NCI-H128 (cell line): ENCODE measurements at regions not wholly inside any gene's neighbourhood (a gene's known extent, or its start where the extent isn't known, plus 50 kb on each side); places are given as distances from the start of the nearest gene placed in this dataset.
A peak's percentile ranks its signal among the peaks of the same experiment; 100 is the strongest.
"Not testable (repeated sequence)": the region's sequence is repeated elsewhere in the genome, so short reads cannot be mapped to it uniquely, and the experiment has no call there.

Experiments
- DNase-seq: peaks from one replicate; lab custom pipeline; 2025; ENCODE audit not compliant: unreplicated experiment; lab: John Stamatoyannopoulos, UW

DNA sequence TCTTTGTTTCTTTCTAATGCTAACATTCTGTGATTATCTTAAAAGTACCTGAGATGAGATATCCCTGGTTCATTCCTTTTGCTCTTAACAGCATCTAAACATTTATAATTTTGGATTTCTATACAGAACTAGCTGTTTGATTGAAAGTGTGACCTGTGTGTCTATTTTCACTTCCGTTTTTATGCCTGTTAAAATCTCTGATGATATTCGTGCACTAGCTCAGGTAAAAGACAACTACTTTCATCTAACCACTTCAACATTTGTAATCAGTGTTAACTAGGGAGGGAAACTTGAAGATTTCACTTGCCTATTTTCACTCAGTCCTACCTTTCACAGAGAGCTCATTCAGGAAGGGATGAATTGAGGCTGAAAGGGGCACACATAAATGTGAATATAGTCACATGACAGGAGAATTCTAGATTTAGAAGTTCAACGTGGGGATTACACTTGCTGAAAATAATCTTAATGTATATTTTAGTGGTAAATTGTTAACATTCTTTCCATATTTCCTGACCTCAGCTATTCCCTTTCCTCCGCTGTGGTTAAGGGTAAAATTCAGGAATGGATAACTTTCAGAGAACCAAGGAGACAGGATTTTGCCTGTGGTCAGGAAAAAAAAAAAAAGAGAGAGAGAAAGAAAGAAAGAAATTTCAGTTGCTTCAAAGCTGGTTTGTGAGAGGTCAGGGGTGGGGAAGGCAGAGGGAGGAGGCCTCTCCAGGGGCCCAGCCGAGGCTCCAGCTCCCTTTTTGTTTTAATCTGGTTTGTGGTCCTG is 159.8 kb upstream of the TSC22D2 start:
- DNase-seq: no peak

DNA sequence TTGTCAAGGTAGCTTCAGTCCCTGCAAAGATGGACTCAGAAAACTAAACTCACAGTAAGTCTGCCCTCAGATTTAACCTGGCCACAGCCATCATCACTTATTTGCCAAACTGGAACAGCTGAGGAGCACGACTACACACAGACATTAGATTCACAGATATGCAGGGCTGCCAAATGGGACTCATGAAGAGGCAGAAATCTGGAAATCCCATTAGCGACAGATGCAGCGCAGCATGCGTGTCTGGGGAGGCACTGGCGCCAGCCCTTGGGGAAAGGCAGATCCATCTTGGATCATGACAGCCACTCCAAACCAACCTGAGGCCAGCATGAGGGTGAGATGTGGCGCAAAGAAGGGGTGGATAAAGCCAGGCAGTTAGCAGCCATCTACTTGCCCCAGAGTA is 160.7 kb upstream of the TSC22D2 start:
- DNase-seq: no peak

DNA sequence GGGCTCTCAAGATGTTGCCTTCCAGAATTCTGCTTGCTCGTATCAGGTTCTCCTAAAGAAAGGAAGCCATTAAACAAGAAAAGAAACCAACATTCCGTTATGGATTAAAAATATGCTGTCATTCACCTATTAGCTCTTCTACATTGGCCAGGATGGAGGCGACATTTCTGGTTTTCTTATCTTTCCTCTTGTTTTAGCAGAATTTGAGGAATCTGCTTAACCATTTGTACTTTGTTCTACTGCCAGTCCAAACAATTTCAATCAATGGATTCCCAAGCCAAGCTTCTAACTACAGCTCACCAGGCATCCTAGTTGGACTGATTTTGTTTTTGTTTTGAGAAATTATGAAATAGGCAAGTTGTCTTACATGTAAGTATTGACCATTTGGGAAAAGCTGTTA is 164.6 kb upstream of the TSC22D2 start:
- DNase-seq: no peak

DNA sequence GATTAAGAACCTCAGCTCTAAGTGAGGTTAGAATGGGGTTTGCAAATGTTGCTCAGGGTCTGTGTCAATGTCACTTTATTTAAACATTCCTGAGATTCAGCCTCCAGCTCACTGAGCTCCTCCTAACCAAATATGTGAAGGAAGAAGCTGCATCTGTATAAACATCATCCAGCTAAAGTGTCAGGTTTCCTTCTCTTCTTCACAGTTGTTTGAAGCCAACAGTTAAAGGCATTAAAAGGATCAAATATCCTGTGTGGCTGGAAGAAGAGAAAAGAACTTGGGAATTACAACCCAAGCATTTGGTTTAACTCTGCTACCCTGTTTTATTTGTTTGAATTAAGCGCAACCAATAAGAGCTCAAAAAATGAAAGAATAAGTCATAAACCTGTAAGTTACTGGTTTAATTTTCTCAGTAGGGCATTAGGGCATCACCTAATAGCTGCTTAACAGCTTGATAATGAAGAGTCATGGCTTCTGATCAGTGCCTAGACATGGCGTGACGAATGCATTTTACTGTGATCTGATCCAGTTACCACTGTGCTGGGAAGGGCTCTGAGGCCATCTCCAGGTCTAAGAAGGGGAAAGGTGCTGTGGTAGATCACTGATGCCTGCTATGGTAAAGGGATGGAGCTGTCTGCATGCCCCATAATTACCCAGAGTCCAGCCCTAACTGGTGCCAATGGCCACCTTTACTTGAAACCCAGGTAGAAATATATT is 165.7 kb upstream of the TSC22D2 start:
- DNase-seq: no peak

DNA sequence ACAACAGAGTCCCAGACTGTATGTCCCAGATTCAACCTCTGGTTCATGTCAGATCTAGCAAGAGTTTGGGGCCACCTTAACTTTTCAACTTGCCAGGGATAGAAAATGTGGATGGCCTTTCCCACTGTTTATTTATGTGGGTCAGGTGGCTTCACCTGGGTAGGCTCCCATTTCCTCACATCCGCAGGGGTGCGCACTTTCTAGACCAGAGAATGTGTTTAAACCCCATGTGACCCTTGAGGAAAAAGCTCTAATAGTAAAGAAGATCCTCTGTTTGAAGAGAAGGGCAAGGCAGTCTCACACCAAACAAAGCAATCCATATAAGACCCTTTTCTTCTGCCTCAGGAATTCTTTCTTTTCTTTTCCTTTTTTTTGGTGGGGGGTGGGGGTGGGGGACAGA is 167.2 kb upstream of the TSC22D2 start:
- DNase-seq: no peak

DNA sequence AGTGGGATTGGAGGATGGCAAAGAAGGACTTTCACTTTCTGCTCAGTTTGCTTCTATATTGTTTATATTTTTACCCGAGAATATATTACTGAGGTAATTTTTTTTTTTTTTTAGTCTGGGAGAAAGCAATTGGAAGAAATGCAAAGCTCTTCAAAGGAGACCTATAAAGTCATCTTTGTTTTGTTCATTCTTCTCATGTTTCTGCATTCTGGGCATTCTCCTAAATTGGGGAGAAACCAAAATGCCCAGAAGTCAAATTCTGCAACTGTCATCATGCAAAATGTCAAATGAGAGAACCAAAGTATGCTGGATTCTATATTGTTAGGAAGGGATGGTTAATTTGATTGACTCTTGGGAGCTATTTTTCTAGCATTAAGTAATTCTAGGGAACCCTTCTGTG is 168.3 kb upstream of the TSC22D2 start:
- no peak for DNase-seq

DNA sequence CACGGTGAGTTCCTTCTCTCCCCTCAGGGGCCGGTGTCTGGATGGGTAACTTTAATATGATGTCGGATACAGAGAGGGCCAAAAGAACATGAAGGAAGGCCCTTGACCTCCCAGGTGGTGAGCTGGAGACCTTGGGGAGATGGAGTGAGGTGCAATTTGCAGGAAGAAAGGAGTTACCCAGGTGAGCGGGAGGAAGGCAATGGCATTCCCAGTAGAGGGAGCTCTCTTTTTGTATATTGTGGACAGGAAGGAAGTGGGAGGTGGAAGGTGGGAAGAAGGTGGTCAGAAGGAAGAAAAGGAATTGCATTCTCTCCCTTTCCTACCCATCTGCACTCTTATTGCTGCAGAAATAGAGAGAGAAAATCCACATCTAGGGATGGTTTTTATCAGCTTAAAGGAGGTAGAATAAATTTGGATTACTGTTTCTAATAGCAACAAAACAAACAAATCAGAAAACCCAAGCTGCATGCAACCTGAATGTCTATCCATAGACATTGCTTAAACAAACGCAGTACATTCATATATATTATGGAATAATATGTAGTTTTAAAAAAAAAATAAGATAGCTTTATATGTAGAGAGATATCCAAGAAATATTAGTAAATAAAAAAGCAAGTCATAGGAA is 169.0 kb upstream of the TSC22D2 start:
- DNase-seq: no peak

DNA sequence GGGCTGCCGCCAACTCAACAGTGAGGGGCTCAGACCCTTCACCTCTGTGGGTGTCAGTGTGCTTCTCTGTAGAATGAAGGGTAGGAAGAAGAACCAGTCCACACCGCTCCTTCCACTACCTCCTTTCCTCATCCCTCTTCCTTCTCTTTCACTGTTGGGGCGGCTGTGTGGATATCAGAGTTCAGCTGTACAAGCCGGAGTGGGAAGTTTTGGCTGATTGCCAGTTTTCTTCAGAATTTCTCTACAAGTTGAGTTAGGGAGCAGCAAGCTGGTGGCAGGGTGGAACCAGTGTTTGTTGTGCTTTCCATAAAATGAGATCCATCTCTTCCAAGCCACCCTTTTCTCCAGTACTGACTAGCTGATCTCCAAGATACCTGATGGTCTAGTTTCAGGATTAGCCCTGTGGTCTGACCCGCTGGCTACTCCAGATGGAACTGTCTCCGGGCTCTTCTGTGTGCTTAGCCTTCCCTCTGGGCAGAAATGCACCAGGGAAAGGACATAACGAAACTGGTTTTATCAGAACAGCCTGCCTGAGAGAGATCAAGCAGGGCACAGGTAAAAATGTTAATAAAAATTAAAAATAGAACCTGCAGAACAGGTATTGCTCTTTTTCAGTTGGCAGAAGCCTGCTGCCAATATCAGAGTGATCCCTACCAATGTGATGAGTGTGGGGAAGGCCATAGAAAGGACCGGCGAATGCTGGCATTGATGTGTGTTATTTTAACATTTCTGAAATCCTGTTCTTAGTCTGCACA is 169.9 kb upstream of the TSC22D2 start:
- no peak for DNase-seq

DNA sequence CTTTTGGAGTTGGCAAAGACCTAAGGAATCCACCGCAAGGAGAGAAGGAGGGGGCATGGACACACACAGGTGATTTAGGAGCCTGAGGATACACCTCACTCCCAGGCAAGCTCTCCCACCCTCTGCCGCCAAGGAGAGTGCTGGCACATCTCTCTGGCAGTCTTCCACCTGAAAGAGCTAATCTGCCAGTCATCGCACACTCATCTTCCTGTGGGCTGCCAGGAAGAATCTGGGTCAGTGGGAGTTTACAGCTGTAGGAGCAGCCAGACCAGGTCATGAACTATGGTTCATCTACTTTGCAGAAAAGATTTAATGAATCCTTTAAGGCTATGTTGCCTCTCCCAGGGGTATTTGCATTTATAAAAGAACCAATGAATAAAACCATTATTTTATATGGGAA is 170.6 kb upstream of the TSC22D2 start:
- no peak for DNase-seq

DNA sequence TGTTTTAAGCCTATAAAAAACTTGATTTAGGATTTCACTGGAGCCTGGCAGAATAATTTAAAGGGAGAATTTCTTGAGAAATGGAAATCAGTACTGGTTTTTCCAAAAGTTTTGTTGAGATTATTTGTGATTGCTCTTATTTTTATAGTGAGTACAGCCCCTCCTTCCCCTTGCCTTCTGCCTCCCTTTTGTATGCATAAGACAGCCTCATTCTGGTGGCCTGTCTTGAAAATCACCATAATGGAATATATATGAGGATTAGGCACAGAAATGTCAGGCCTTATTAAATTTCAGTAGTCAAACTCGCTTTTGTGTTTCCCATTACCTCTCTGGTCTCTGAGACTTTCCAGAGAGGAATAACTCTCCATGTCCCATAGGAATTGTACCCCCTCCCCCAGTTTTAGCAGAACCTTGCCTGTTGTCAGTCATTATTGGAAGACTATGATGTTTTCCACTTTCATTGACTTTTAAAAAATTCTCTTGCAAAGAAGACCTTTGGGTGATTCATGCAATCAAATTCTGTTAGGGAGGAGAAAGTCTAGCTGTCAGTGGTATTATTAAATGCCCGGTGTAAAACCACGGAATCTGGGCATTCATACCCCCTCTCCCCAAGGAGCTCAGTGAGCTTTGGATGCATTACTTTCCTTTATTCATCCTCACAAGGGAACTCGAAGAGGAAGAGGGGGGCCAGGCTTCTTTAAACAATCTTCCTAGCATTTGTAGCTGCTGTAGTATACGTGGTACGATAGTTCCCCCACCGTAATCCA is 171.6 kb upstream of the TSC22D2 start:
- no peak for DNase-seq

DNA sequence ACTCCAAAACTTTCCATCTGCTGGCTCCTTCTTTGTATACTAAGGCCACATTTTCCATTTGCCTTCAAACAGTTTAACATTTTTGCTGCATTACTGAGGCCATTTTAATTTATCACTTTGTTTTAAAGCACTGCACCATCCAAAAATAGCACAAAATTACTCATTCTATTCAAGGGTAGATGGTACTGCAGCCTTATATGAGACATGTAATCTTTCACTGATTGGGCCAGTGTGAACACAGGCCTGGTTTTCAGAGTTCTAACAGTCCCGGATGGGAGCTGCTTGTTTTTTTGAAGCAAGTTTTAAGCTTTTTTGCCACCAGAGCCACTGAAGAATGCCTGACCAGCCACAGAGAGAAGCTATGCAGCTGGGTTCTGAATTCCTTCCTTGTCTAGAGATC is 172.3 kb upstream of the TSC22D2 start:
- no peak for DNase-seq

DNA sequence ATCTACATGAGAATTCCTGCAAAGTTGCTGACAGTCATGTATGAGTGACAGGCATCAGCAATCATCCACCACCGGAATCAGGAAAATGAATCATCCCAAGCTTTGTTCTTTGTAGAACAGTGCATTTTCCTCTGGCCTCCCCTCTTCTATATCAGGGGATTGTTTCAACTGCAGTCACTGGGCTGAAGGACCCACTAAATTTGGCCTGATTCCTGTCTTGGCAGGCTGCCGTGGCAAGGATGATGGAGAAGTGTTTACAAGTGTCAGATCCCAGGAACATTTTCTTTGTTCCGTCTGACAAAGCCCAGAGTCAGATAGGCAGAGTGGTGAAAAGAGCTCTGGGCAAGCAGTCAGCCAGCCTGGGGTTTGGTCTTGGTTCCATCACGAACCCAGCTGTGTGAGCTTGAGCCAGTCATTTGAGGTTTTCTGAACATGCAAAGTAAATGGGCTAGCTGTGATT is 175.1 kb upstream of the TSC22D2 start:
- DNase-seq: peak; percentile 60

DNA sequence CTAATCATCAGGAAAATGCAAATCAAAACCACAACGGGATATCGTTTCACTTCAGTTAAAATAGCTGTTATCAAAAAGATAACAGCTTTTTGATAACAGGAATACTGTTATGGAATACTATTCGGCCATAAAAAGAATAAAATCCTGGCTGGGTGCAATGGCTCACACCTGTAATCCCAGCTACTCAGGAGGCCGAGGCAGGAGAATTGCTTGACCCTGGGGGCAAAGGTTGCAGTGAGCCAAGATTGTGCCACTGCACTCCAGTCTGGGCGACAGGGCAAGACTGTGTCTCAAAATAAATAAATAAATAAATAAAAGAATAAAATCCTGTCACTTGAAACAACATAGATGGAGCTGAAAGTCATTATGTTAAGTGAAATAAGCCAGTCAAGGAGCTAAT is 178.1 kb upstream of the TSC22D2 start:
- DNase-seq: no peak

DNA sequence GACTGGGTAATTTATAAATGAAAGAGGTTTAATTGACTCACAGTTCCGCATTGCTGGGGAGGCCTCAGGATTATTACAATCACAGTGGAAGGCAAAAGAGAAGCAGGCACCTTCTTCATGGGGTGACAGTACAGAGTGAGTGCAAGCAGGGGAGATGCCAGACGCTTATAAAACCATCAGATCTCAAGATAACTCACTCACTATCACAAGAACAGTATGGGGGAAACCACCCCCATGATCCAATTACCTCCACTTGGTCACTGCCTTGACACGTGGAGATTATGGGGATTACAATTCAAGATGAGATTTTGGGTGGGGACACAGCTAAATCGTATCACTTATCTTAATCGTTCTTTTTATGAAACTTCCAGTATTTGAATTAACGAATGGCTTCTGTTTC is 179.5 kb upstream of the TSC22D2 start:
- not testable (repeated sequence) for DNase-seq

DNA sequence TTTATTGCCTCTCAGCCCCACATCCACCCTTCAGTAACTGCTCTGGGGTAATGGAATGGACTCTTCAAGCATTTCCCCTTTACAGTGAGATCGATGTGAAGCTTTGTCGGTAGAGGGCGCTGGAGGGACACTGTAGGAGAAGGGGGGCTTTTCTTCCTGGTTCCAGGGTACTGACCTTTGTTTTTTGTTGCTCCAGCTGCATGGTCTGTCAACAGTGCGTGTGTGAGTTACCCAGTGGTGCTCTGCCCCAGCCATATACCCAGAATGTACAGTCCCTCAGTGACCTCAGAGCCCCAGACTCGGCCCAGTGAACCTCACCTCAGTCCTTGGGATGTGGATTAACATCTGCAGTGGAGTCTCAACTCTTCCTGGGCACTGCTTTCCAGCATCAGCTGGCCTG is 180.3 kb upstream of the TSC22D2 start:
- peak; percentile 41 for DNase-seq

DNA sequence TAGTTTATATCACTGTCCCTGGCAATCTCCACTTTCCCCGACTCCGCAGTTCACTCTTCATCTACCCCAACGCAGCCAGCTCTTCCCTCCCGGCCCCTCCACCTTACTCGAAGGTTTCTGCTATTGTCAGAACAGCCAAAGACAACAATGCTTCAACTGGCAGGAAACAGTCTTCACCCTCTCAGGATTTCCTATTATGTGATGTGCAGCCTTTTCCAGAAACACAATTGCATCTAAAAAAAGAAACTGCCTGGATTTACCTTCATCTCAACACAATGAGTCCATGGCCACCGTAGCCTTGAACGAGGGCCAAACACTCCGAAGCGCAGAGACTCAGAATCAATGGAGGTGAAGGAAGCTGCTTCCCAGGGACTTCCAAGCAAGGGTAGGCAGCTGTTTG is 182.1 kb upstream of the TSC22D2 start:
- no peak for DNase-seq

DNA sequence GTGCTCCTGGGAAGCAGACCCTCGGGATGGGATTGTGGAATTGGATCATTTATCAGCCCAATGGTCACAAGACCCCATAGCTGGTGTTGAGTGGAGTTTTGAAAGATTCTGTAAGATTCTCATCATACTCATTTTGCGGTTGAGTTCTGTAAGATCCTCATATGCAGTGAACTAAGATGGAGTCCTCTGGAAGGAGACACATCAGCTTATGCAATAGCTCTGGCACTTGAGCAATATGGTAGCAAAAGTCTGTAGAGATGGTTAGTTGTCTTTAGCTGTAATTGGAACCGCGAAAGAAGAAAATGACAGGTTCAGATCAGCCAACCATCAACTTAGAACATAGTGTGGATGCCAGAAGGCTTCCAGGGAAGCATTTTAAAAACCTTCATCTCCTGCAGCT is 184.5 kb upstream of the TSC22D2 start:
- DNase-seq: no peak

DNA sequence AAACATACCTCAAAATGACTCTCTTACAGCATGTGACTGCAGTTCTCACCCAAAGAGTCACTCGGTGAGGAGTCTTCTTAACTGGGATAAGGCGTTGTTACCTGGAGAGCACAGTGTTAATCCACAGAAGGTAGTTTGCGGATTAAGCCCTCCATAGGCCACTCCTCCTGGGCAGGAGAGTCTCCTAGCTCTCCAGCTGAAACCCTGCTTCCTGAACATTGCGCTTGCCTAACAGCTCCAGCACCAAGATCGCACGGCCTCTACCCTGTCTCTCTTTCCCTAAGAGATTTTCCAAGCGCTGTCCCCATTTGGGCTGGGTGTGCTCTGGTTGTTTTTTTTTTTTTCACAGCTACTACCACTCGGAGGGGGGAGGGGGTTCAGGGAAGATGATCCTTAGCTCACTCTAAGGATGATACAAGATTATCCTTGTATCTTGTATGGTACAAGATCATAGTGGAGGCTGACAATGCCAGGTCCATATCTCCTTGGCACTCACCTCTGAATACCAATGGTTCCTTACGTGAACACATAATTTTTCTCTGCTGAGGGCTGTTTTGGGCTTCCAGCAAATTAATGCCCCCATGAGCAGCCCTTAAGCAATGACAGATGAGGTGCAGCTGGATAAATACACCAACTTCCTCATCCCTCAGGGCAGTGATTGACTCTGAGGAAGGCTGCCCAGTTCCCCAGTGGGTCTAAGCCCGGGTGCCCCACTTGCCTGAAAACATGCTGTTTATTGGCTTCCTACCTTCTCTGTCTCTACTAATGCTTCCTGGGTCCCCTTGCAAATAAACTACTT is 185.2 kb upstream of the TSC22D2 start:
- no peak for DNase-seq

DNA sequence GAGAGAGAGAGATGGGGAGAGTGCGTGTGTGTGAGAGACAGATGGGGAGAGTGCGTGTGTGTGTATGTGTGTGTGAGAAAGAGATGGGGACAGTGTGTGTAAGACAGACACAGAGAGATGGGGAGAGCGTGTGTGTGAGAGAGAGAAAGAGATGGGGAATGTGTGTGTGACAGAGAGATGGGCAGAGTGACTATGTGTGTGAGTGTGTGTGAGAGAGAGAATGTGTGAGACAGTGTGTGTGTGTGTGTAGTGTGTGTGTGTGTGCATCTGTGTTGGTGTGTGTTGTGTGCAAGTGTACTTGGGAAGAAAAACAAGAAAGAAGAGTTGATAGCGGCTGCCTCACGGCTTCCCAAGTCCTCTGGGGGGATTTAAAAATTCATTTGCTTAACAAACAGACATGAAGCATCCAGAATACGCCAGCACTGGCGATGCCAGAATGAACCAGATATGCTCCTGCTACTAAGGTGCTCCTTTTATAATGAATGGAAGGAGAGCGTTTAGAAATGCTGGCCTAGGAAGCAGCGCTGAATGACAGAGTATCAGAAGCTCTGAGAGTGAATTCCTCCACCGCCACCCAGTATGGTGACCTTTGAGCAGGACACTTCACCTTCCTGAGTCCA is 186.1 kb upstream of the TSC22D2 start:
- no peak for DNase-seq
